Gastrocnemius medialis (tissue), 4 donors: ENCODE measurements at regions not wholly inside any gene's neighbourhood (a gene's known extent, or its start where the extent isn't known, plus 50 kb on each side); places are given as distances from the start of the nearest gene placed in this dataset.

ENCODE experiments used
- ATAC-seq, 2 donors: fragments of 150-250 bp; one replicate each; pipeline ENCODE4 v1.9.1; 2016
- DNase-seq, 2 donors: peaks; one replicate each; pipeline ENCODE4 v3.0.0-alpha.2; 2019
- H3K27ac ChIP-seq, 4 donors: fragments of 200-600 bp; sonication (generic); 1 replicate in 1 of 4; 2 replicates in 3 of 4; pipeline ENCODE4 v1.5.1; 2016 to 2018; ENCODE audit warnings: mild to moderate bottlenecking in 2 of 4, moderate library complexity in 1 of 4
- H3K27me3 ChIP-seq, 3 donors: fragments of 200-600 bp; sonication (generic) in 2 of 3; 1 replicate in 1 of 3; 2 replicates in 2 of 3; pipeline versions ENCODE4 v1.5.1 to v1.6.0; 2016 to 2019; ENCODE audit warnings: mild to moderate bottlenecking in 1 of 3, moderate library complexity in 1 of 3
- H3K36me3 ChIP-seq, 2 donors: fragments of 200-600 bp; sonication (generic) in 1 of 2; one replicate each; pipeline ENCODE4 v1.5.1; 2017 to 2018
- H3K4me1 ChIP-seq, 2 donors: fragments of 200-600 bp; sonication (generic) in 1 of 2; one replicate each; pipeline ENCODE4 v1.5.1; 2016 to 2017; ENCODE audit warnings: mild to moderate bottlenecking in 2 of 2
- H3K4me3 ChIP-seq, 4 donors: fragments of 200-600 bp; sonication (generic) in 3 of 4; 1 replicate in 1 of 4; 2 replicates in 3 of 4; pipeline ENCODE4 v1.5.1; 2016 to 2019; ENCODE audit warnings: mild to moderate bottlenecking in 2 of 4
- H3K9me3 ChIP-seq, 3 donors: fragments of 200-600 bp; sonication (generic) in 2 of 3; 1 replicate in 1 of 3; 2 replicates in 2 of 3; pipeline ENCODE4 v1.5.1; 2016 to 2019
- POLR2A ChIP-seq, 2 donors: fragments of 450-650 bp; IDR thresholded peaks; one replicate each; pipeline ENCODE4 v1.6.1; 2017; ENCODE audit warnings: antibody characterized with exemption in 2 of 2, mild to moderate bottlenecking in 2 of 2, moderate library complexity in 2 of 2
- in situ Hi-C, 4 donors: fragments of 200-750 bp; cut with MboI; loops; one replicate each; pipeline versions ENCODE4 v1.15.0 to v1.8.0; 2017; ENCODE audit warnings: low sequenced_read_pairs in 4 of 4
- intact Hi-C: fragments of 100-400 bp; cut with DNase I; formaldehyde crosslinking; loops from one replicate; pipeline ENCODE4 v1.15.1; 2023; ENCODE audit warnings: low total_unique reads
- TF ChIP-seq, protein P1 (sequence below), 5 experiments: fragments of 450-650 bp in 3 of 5; fragments of 200-600 bp in 2 of 5; sonication (generic) in 2 of 5; IDR thresholded peaks in 4 of 5; conservative IDR thresholded peaks in 1 of 5; 1 replicate in 4 of 5; 2 replicates in 1 of 5; pipeline ENCODE4 v1.5.1; 2016 to 2019; ENCODE audit warnings: antibody characterized with exemption in 5 of 5, mild to moderate bottlenecking in 3 of 5, moderate library complexity in 3 of 5

DNA sequence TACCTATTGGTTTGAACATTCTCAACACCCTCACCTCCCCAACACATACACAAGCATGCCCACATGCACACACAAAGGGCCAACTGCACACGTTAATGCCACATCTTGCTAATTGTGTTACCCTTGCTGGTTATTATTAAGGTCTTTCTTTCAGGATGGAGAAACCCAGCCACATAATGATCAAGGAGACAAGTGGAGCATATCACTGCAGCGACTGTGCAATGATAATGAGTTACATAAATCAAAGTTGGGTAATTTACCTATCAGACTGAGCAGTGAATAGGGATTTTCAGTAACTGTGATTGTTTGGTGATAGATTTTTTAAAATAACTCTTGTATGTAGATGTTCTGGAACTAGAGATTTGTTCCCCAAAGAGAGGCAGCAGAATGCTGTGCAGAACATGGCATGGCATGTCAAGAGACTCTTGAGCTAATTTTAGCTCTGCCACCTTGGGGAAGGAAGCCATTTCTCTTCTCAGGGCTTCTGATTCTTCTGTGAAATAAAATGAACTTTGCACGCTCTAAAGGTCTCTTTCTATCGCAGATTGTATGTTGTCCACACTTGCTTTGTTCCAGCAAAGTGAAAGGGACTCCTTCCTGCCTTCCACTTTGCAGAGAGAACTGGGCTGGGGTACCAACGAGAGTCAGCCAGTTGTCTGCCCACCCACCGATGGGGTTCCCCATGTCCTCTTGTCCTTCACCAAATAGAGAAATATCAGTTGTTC lies 126.0 kb upstream of the CAMK1G start:
- H3K9me3 ChIP-seq, result peaks cover 0 to 11% (median 0%) of the 10 kb centered on the region in 3 donors
- H3K4me3 ChIP-seq, result no peak overlapping the region
- no peak overlapping the region for H3K27ac ChIP-seq
- H3K27me3 ChIP-seq, result peaks cover 0 to 3% (median 0%) of the 10 kb centered on the region in 3 donors
- no peak for TF ChIP-seq POLR2A (IDR thresholded peaks at IDR 0.05)
- TF ChIP-seq, protein P1, sequence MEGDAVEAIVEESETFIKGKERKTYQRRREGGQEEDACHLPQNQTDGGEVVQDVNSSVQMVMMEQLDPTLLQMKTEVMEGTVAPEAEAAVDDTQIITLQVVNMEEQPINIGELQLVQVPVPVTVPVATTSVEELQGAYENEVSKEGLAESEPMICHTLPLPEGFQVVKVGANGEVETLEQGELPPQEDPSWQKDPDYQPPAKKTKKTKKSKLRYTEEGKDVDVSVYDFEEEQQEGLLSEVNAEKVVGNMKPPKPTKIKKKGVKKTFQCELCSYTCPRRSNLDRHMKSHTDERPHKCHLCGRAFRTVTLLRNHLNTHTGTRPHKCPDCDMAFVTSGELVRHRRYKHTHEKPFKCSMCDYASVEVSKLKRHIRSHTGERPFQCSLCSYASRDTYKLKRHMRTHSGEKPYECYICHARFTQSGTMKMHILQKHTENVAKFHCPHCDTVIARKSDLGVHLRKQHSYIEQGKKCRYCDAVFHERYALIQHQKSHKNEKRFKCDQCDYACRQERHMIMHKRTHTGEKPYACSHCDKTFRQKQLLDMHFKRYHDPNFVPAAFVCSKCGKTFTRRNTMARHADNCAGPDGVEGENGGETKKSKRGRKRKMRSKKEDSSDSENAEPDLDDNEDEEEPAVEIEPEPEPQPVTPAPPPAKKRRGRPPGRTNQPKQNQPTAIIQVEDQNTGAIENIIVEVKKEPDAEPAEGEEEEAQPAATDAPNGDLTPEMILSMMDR (IDR thresholded peaks at IDR 0.05 in 4 of 5, conservative IDR thresholded peaks at IDR 0.05 in 1 of 5), result no peak
- intact Hi-C loops (no loop called here), in situ Hi-C loops (no loop called here)
- ATAC-seq (no peak), DNase-seq (no peak)
- no peaks in the 10 kb centered on the region for H3K36me3 ChIP-seq
- H3K4me1 ChIP-seq, result no peaks in the 10 kb centered on the region

DNA sequence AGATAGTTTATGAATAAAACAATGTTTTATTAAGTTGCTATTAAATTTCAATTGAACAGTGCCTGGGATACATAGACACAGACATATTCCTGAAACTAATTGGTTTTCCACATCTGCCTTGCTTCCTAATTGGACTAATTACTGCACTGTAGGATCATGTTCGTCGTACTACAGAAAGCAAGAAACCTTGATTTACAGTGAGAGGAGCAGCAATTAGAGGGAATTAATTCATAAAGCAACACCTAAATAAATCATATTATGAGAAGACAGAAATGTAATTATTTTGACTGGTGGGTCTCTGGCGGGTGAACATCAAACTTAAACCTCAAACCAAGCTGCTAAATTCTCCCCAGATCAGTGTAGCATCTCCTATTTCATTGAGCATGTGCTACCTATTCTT lies 124.6 kb upstream of the CAMK1G start:
- H3K4me3 ChIP-seq, result no peak overlapping the region
- no peaks in the 10 kb centered on the region for H3K36me3 ChIP-seq
- DNase-seq (no peak), ATAC-seq (no peak)
- intact Hi-C loops (no loop called here), in situ Hi-C loops (no loop called here)
- no peaks in the 10 kb centered on the region for H3K4me1 ChIP-seq
- H3K9me3 ChIP-seq, result peaks cover 0 to 13% (median 0%) of the 10 kb centered on the region in 3 donors
- H3K27ac ChIP-seq, result no peak overlapping the region
- H3K27me3 ChIP-seq, result peaks cover 0 to 3% (median 0%) of the 10 kb centered on the region in 3 donors
- no peak for TF ChIP-seq POLR2A (IDR thresholded peaks at IDR 0.05)
- TF ChIP-seq, protein P1 (IDR thresholded peaks at IDR 0.05 in 4 of 5, conservative IDR thresholded peaks at IDR 0.05 in 1 of 5), result no peak

DNA sequence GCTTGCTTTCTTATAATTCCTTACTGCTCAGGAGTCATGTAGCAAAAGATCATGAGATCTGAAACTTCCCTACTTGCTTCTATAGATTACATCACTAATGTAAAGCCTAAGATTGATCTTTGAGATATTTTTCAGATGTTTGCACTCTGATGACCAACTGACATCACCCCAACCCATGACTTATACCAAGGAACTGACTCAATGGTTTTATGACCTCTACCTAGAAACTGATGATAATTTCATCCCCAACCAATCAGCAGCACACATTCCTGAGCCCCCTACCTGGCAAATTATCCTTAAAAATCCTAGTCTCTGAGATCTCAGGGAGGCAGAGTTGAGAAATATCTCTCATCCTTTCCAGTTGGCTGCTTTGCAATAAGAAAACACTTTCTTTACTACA lies 122.3 kb upstream of the CAMK1G start:
- Histone ChIP-seq H3K36me3 (no peaks in the 10 kb centered on the region), H3K27me3 (peaks cover 0 to 3% (median 0%) of the 10 kb centered on the region in 3 donors), H3K4me3 (no peak overlapping the region), H3K27ac (no peak overlapping the region), H3K4me1 (no peaks in the 10 kb centered on the region), H3K9me3 (peaks cover 0 to 13% (median 0%) of the 10 kb centered on the region in 3 donors)
- ATAC-seq, result no peak
- DNase-seq, result no peak
- intact Hi-C loops (no loop called here), in situ Hi-C loops (no loop called here)
- TF ChIP-seq, protein P1 (IDR thresholded peaks at IDR 0.05 in 4 of 5, conservative IDR thresholded peaks at IDR 0.05 in 1 of 5), result no peak
- TF ChIP-seq POLR2A (IDR thresholded peaks at IDR 0.05), result no peak

DNA sequence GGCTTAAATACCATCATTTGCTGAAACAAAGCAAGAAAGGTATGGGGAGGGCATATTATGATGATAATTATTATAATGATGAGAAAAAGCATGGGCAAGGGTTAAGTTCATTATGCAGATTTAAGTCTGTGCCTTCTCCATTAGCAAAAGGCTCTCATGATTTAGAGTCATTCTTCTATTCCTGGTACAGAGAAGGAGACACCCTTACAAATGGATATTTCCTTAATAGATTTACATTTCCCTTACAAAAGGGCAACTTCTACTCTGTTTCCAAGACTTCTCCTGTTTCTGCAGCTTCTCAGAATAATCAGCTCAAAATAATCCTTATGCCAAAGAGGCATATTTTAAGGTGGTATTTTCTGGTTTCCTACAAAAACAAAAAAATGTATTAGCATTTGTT lies 121.1 kb upstream of the CAMK1G start:
- Histone ChIP-seq H3K36me3 (no peaks in the 10 kb centered on the region), H3K4me1 (no peaks in the 10 kb centered on the region), H3K9me3 (peaks cover 0 to 13% (median 0%) of the 10 kb centered on the region in 3 donors), H3K4me3 (no peak overlapping the region), H3K27me3 (peaks cover 0 to 3% (median 0%) of the 10 kb centered on the region in 3 donors), H3K27ac (no peak overlapping the region)
- ATAC-seq (no peak), DNase-seq (no peak)
- intact Hi-C loops (no loop called here), in situ Hi-C loops (no loop called here)
- TF ChIP-seq, protein P1 (IDR thresholded peaks at IDR 0.05 in 4 of 5, conservative IDR thresholded peaks at IDR 0.05 in 1 of 5), result no peak
- TF ChIP-seq POLR2A (IDR thresholded peaks at IDR 0.05), result no peak
